ENCODE measurements at regions not wholly inside any gene's neighbourhood (a gene's known extent, or its start where the extent isn't known, plus 50 kb on each side); places are given as distances from the start of the nearest gene placed in this dataset.

GRCh38 chr1:185555743-185556142, 178.4 kb upstream of the HMCN1 start:
- TF ChIP-seq CTCF (IDR thresholded peaks at IDR 0.05) (no peak), POLR2A (IDR thresholded peaks at IDR 0.05) (no peak)
